PC-3 (cell line): ENCODE measurements at regions not wholly inside any gene's neighbourhood (a gene's known extent, or its start where the extent isn't known, plus 50 kb on each side); places are given as distances from the start of the nearest gene placed in this dataset.

ENCODE experiments used
- ATAC-seq: fragments of 200-7000 bp; cut with Tn5 transposase; 2 replicates; pipeline ENCODE4 v1.9.1; 2020; ENCODE audit warnings: mild to moderate bottlenecking, moderate library complexity
- BruUV-seq: library from RNA; stranded (reverse); fragments of 400-500 nt; replicated peaks from 2 replicates; lab custom pipeline; 2021; lab: Mats Ljungman, UMichigan
- CTCF ChIA-PET: fragments of 300-600 bp; sonication (Branson Sonifier 250); formaldehyde crosslinking; loops from one replicate; lab custom pipeline; 2022; ENCODE audit warnings: antibody characterized with exemption; lab: Charles Lee
- POLR2A ChIA-PET: fragments of 300-600 bp; sonication (Branson Sonifier 250); formaldehyde crosslinking; loops from one replicate; lab custom pipeline; 2022; ENCODE audit warnings: antibody characterized with exemption; ENCODE audit not compliant: unreplicated experiment; lab: Charles Lee
- DNase-seq: peaks from one replicate; pipeline ENCODE4 v3.0.0-alpha.2; 2015
- H2AFZ ChIP-seq: fragments of 300-600 bp; sonication (generic); 2 replicates; pipeline ENCODE4 v1.6.0; 2016; ENCODE audit warnings: antibody characterized with exemption, low read length
- H3F3A ChIP-seq: fragments of 300-600 bp; sonication (generic); one replicate; pipeline ENCODE4 v1.6.0; 2017; ENCODE audit warnings: antibody characterized with exemption, low read length, control low read depth, mild to moderate bottlenecking; ENCODE audit not compliant: unreplicated experiment
- H3K27ac ChIP-seq: fragments of 300-600 bp; sonication (generic); 2 replicates; pipeline ENCODE4 v1.5.1; 2016; ENCODE audit warnings: mild to moderate bottlenecking, low read length
- H3K27me3 ChIP-seq: fragments of 300-600 bp; sonication (generic); 2 replicates; pipeline ENCODE4 v1.6.1; 2016; ENCODE audit warnings: low read length, mixed read lengths
- H3K36me3 ChIP-seq: fragments of 300-600 bp; sonication (generic); 2 replicates; pipeline ENCODE4 v1.6.1; 2016; ENCODE audit warnings: low read depth, mixed run types, low read length, mixed read lengths
- H3K4me1 ChIP-seq: fragments of 300-600 bp; sonication (generic); 2 replicates; pipeline ENCODE4 v1.5.1; 2016; ENCODE audit warnings: low read length; ENCODE audit not compliant: insufficient read depth
- H3K4me2 ChIP-seq: fragments of 300-600 bp; sonication (generic); 2 replicates; pipeline ENCODE4 v1.6.0; 2016; ENCODE audit warnings: low read length
- H3K4me3 ChIP-seq: fragments of 300-600 bp; sonication (generic); 2 replicates; pipeline ENCODE4 v1.5.1; 2016; ENCODE audit warnings: mild to moderate bottlenecking, low read length, mixed read lengths
- H3K79me2 ChIP-seq: fragments of 300-600 bp; sonication (generic); 2 replicates; pipeline ENCODE4 v1.6.1; 2017; ENCODE audit warnings: low read length, mixed read lengths
- H3K9ac ChIP-seq: fragments of 300-600 bp; sonication (generic); 2 replicates; pipeline ENCODE4 v1.6.0; 2016; ENCODE audit warnings: mild to moderate bottlenecking, low read length
- H3K9me2 ChIP-seq: fragments of 300-600 bp; sonication (generic); replicated peaks from 2 replicates; pipeline ENCODE4 v1.6.1; 2016; ENCODE audit warnings: mixed run types, low read length, mixed read lengths
- H3K9me3 ChIP-seq: fragments of 300-600 bp; sonication (generic); 2 replicates; pipeline ENCODE4 v1.6.1; 2016; ENCODE audit warnings: low read length, mixed read lengths
- H4K20me1 ChIP-seq: fragments of 300-600 bp; sonication (generic); 2 replicates; pipeline ENCODE4 v1.6.1; 2016; ENCODE audit warnings: low read length, mixed read lengths
- CTCF ChIP-seq: fragments of 300-600 bp; sonication (generic); conservative IDR thresholded peaks from 2 replicates; pipeline ENCODE4 v1.5.1; 2017; ENCODE audit warnings: antibody characterized with exemption, low read depth, mild to moderate bottlenecking, low read length
- EZH2 ChIP-seq: fragments of 300-600 bp; sonication (generic); IDR thresholded peaks from one replicate; pipeline ENCODE4 v1.6.1; 2017; ENCODE audit warnings: antibody characterized with exemption, mild to moderate bottlenecking, low read length; ENCODE audit not compliant: unreplicated experiment
- EZH2phosphoT487 ChIP-seq: fragments of 300-600 bp; sonication (generic); IDR thresholded peaks from 2 replicates; pipeline ENCODE4 v1.6.1; 2018; ENCODE audit warnings: mild to moderate bottlenecking, antibody characterized with exemption, low read length, borderline replicate concordance
- intact Hi-C: fragments of 100-400 bp; cut with micrococcal nuclease; formaldehyde crosslinking; loops from 2 replicates; pipeline ENCODE4 v1.9.0; 2023

- Histone ChIP-seq H3K4me2 (peak overlapping the region; percentile 71), H3K4me1 (peaks cover 13% of the 10 kb centered on the region), H3K79me2 (no peaks in the 10 kb centered on the region), H3K36me3 (no peaks in the 10 kb centered on the region), H3K9me3 (no peaks in the 10 kb centered on the region), H3K4me3 (peak overlapping the region; percentile 9; the same call in 1 of the 2 replicates), H3K27me3 (no peaks in the 10 kb centered on the region), H3K9me2 (no peaks in the 10 kb centered on the region), H3K27ac (peak overlapping the region; percentile 73), H4K20me1 (no peaks in the 10 kb centered on the region), H3K9ac (peak overlapping the region; percentile 32), H2AFZ (peak overlapping the region; percentile 36), H3F3A (no peaks in the 10 kb centered on the region)
- intact Hi-C loops: no loop called here
- POLR2A ChIA-PET: no interaction called here
- CTCF ChIA-PET: no interaction called here
- DNase-seq (no peak), ATAC-seq (peak; percentile 76)
- BruUV-seq: no TSS peak
- TF ChIP-seq EZH2 (no peak), EZH2phosphoT487 (no peak), CTCF (no peak)
These were observed 129.8 kb downstream of the MACROH2A1 start for GRCh38 chr5:135269199-135269598.

GRCh38 chr5:135266975-135267374, 132.1 kb downstream of the MACROH2A1 start:
- no peaks in the 10 kb centered on the region for H3K79me2 ChIP-seq
- ChIA-PET POLR2A (no interaction called here), CTCF (no interaction called here)
- H3K9me3 ChIP-seq: no peaks in the 10 kb centered on the region
- H3F3A ChIP-seq: no peaks in the 10 kb centered on the region
- no peak for DNase-seq
- TF ChIP-seq CTCF: no peak
- no peak for TF ChIP-seq EZH2
- TF ChIP-seq EZH2phosphoT487: no peak
- no TSS peak for BruUV-seq
- peaks cover 13% of the 10 kb centered on the region for H3K4me1 ChIP-seq
- H3K36me3 ChIP-seq: no peaks in the 10 kb centered on the region
- intact Hi-C loops: no loop called here
- H3K27ac ChIP-seq: no peak overlapping the region
- H3K9ac ChIP-seq: no peak overlapping the region
- no peak overlapping the region for H3K4me3 ChIP-seq
- no peak overlapping the region for H2AFZ ChIP-seq
- H3K4me2 ChIP-seq: no peak overlapping the region
- H4K20me1 ChIP-seq: no peaks in the 10 kb centered on the region
- ATAC-seq: no peak
- H3K9me2 ChIP-seq: no peaks in the 10 kb centered on the region
- H3K27me3 ChIP-seq: no peaks in the 10 kb centered on the region

- Histone ChIP-seq H3K9me2 (no peaks in the 10 kb centered on the region), H2AFZ (no peak overlapping the region), H3K36me3 (no peaks in the 10 kb centered on the region), H3K79me2 (no peaks in the 10 kb centered on the region), H3K27ac (no peak overlapping the region), H3K4me2 (no peak overlapping the region), H3K4me1 (peaks cover 13% of the 10 kb centered on the region), H4K20me1 (no peaks in the 10 kb centered on the region), H3K4me3 (no peak overlapping the region), H3F3A (no peaks in the 10 kb centered on the region), H3K9ac (no peak overlapping the region), H3K9me3 (no peaks in the 10 kb centered on the region), H3K27me3 (no peaks in the 10 kb centered on the region)
- BruUV-seq: no TSS peak
- CTCF ChIA-PET: no interaction called here
- intact Hi-C loops: no loop called here
- POLR2A ChIA-PET: no interaction called here
- DNase-seq (no peak), ATAC-seq (no peak)
- TF ChIP-seq EZH2phosphoT487: no peak
- TF ChIP-seq EZH2: no peak
- TF ChIP-seq CTCF: no peak
These were observed 132.8 kb downstream of the MACROH2A1 start for GRCh38 chr5:135266303-135266635.
